K562 (cell line): ENCODE measurements at regions not wholly inside any gene's neighbourhood (a gene's known extent, or its start where the extent isn't known, plus 50 kb on each side); places are given as distances from the start of the nearest gene placed in this dataset.

Experiments
- ATAC-seq: fragments of 200-7000 bp; cut with Tn5 transposase; 3 replicates; pipeline ENCODE4 v1.9.1; 2020; ENCODE audit warnings: moderate library complexity
- BruUV-seq: library from RNA; stranded (reverse); fragments of 400-500 nt; replicated peaks from 2 replicates; lab custom pipeline; 2021; lab: Mats Ljungman, UMichigan
- CTCF ChIA-PET: fragments of 300-600 bp; formaldehyde crosslinking; extraction: SDS; loops from one replicate; lab custom pipeline; 2021; ENCODE audit warnings: low intra/inter-chr PET ratio; lab: Yijun Ruan, JAX
- POLR2A ChIA-PET: fragments of 300-600, 350-650 bp; sonication (Branson Sonifier 250); formaldehyde crosslinking; extraction: SDS; loops from one replicate; lab custom pipeline; 2021; ENCODE audit warnings: antibody characterized with exemption, inconsistent platforms; lab: Yijun Ruan, JAX
- DNase-seq, 4 experiments: peaks; one replicate each; pipeline versions ENCODE4 v3.0.0 to v3.0.0-alpha.2; 2011 to 2018; ENCODE audit warnings: low spot score in 3 of 4, mixed read lengths in 3 of 4; ENCODE audit errors: extremely low read depth in 1 of 4
- FAIRE-seq: peaks from 2 replicates; lab custom pipeline; 2011; peaks lifted over from hg19 to GRCh38; lab: Jason Lieb, UNC
- H2AFZ ChIP-seq: 2 replicates; pipeline ENCODE4 v1.6.0; 2011; ENCODE audit warnings: low read depth, low read length, control low read depth, inconsistent platforms
- H3K27ac ChIP-seq: fragments of 200-600 bp; 3 replicates; pipeline ENCODE4 v1.8.0; 2011; ENCODE audit warnings: low read depth, mild to moderate bottlenecking, control low read depth, inconsistent platforms, low read length, moderate library complexity, mixed read lengths; ENCODE audit errors: extremely low read depth
- H3K27me3 ChIP-seq, 2 experiments: fragments of 300-600 bp in 1 of 2; 2 replicates in 1 of 2; 3 replicates in 1 of 2; pipeline versions ENCODE4 v1.6.0 to v1.8.0; 2011; ENCODE audit warnings: inconsistent platforms in 2 of 2, low read length in 2 of 2, mild to moderate bottlenecking in 1 of 2, mixed read lengths in 1 of 2, moderate library complexity in 1 of 2; ENCODE audit not compliant: control insufficient read depth in 2 of 2, insufficient read depth in 2 of 2
- H3K36me3 ChIP-seq: fragments of 300-600 bp; 3 replicates; pipeline ENCODE4 v1.8.0; 2011; ENCODE audit warnings: mild to moderate bottlenecking, low read length, inconsistent platforms; ENCODE audit not compliant: control insufficient read depth, insufficient read depth
- H3K4me1 ChIP-seq, 2 experiments: fragments of 200-600 bp in 1 of 2; replicated peaks in 1 of 2; 2 replicates in 1 of 2; 3 replicates in 1 of 2; pipeline versions ENCODE4 v1.5.1 to v1.8.0; 2011; ENCODE audit warnings: inconsistent platforms in 2 of 2, low read length in 2 of 2, mild to moderate bottlenecking in 1 of 2, mixed read lengths in 1 of 2, moderate library complexity in 1 of 2; ENCODE audit not compliant: control insufficient read depth in 2 of 2, insufficient read depth in 2 of 2
- H3K4me2 ChIP-seq: 2 replicates; pipeline ENCODE4 v1.6.1; 2011; ENCODE audit warnings: low read length, control low read depth, inconsistent platforms, mixed read lengths; ENCODE audit not compliant: insufficient read depth
- H3K4me3 ChIP-seq: fragments of 200-600 bp; sonication (generic), shearing (Covaris generic); 2 replicates; pipeline ENCODE4 v1.5.1; 2016; ENCODE audit warnings: control low read depth, inconsistent platforms
- H3K79me2 ChIP-seq: fragments of 200-600 bp; 3 replicates; pipeline ENCODE4 v1.8.0; 2011; ENCODE audit warnings: low read length, inconsistent platforms; ENCODE audit not compliant: control insufficient read depth, insufficient read depth
- H3K9ac ChIP-seq, 2 experiments: 2 replicates each; pipeline versions ENCODE4 v1.6.0 to v1.6.1; 2011; ENCODE audit warnings: low read depth in 2 of 2, low read length in 2 of 2, control low read depth in 1 of 2, inconsistent platforms in 1 of 2, mild to moderate bottlenecking in 1 of 2, mixed read lengths in 1 of 2; ENCODE audit not compliant: insufficient read depth in 1 of 2
- H3K9me1 ChIP-seq: one replicate; pipeline ENCODE4 v1.6.0; 2011; ENCODE audit warnings: inconsistent platforms, mild to moderate bottlenecking, low read length, moderate library complexity; ENCODE audit not compliant: control insufficient read depth, insufficient read depth
- H3K9me3 ChIP-seq: replicated peaks from 2 replicates; pipeline ENCODE4 v1.5.1; 2011; ENCODE audit warnings: low read depth, low read length, inconsistent platforms; ENCODE audit not compliant: control insufficient read depth, insufficient read depth
- H4K20me1 ChIP-seq: replicated peaks from 2 replicates; pipeline ENCODE4 v1.6.1; 2011; ENCODE audit warnings: low read length, inconsistent platforms, mixed read lengths; ENCODE audit not compliant: control insufficient read depth, insufficient read depth
- BRCA1 ChIP-seq, 2 experiments: fragments of 450-650 bp in 1 of 2; sonication (generic) in 1 of 2; formaldehyde crosslinking in 1 of 2; IDR thresholded peaks; 2 replicates each; pipeline versions ENCODE4 v1.5.0 to v1.6.1; 2017 to 2020; ENCODE audit warnings: mild to moderate bottlenecking in 1 of 2, missing genetic modification reagents in 1 of 2
- DPF2 ChIP-seq: fragments of 450-650 bp; IDR thresholded peaks from 2 replicates; pipeline ENCODE4 v1.6.1; 2016
- FOXJ2 ChIP-seq: fragments of 200-800 bp; sonication (Bioruptor generic); IDR thresholded peaks from 2 replicates; pipeline ENCODE4 v1.6.1; 2016; ENCODE audit warnings: missing genetic modification characterization, missing compliant biosample characterization
- HLTF ChIP-seq: fragments of 450-650 bp; IDR thresholded peaks from 2 replicates; pipeline ENCODE4 v1.6.1; 2016
- KLF13 ChIP-seq: fragments of 450-650 bp; IDR thresholded peaks from 2 replicates; pipeline ENCODE4 v1.6.1; 2016; ENCODE audit warnings: missing genetic modification characterization, low read depth, mild to moderate bottlenecking, missing compliant biosample characterization, moderate library complexity, borderline replicate concordance
- MAZ ChIP-seq, 2 experiments: fragments of 450-650 bp in 1 of 2; sonication (generic) in 1 of 2; formaldehyde crosslinking; IDR thresholded peaks in 1 of 2; conservative IDR thresholded peaks in 1 of 2; 2 replicates each; pipeline versions ENCODE4 v1.4.0 to v1.5.0; 2020; ENCODE audit warnings: mild to moderate bottlenecking in 1 of 2, missing genetic modification reagents in 1 of 2
- MEF2D ChIP-seq: conservative IDR thresholded peaks from 2 replicates; pipeline ENCODE4 v1.6.1; 2016; ENCODE audit warnings: low read depth, missing genetic modification characterization, missing compliant biosample characterization
- NCOA2 ChIP-seq, 2 experiments: fragments of 450-650 bp; IDR thresholded peaks; 2 replicates each; pipeline ENCODE4 v1.6.1; 2018; ENCODE audit warnings: mild to moderate bottlenecking in 2 of 2, moderate library complexity in 1 of 2; ENCODE audit not compliant: partially characterized antibody in 2 of 2
- SIN3B ChIP-seq: fragments of 450-650 bp; IDR thresholded peaks from 2 replicates; pipeline ENCODE4 v1.6.1; 2017; ENCODE audit warnings: low read depth, mild to moderate bottlenecking, moderate library complexity
- TGIF2 ChIP-seq: sonication (generic); formaldehyde crosslinking; IDR thresholded peaks from 2 replicates; pipeline ENCODE4 v1.8.1; 2022; ENCODE audit warnings: mild to moderate bottlenecking, missing genetic modification reagents, moderate library complexity
- TRIM28 ChIP-seq: fragments of 450-650 bp; IDR thresholded peaks from 2 replicates; pipeline ENCODE4 v1.6.1; 2017
- ZC3H8 ChIP-seq: fragments of 450-650 bp; IDR thresholded peaks from 2 replicates; pipeline ENCODE4 v1.6.1; 2017
- ZNF551 ChIP-seq: fragments of 250-450 bp; sonication (Bioruptor Pico); IDR thresholded peaks from 2 replicates; pipeline ENCODE4 v1.5.0; 2021; ENCODE audit warnings: mild to moderate bottlenecking, moderate library complexity
- ZNF707 ChIP-seq: fragments of 250-450 bp; sonication (Bioruptor Pico); conservative IDR thresholded peaks from 2 replicates; pipeline ENCODE4 v1.8.0; 2022; ENCODE audit warnings: inconsistent platforms, mild to moderate bottlenecking, moderate library complexity
- WGBS: fragments of 100-300 bp; shearing (Covaris generic); methylation state at CpG from one replicate; pipeline ENCODE4 v1.1.6; 2016; ENCODE audit warnings: low coverage, mixed read lengths; ENCODE audit not compliant: insufficient coverage; ENCODE audit errors: missing lambda C conversion rate; 5-methylcytosine and 5-hydroxymethylcytosine counted together
- in situ Hi-C: fragments of 300-500 bp; cut with MboI; formaldehyde crosslinking; loops from 4 replicates; pipeline ENCODE4 v1.15.0; 2018; ENCODE audit warnings: inconsistent platforms, mixed read lengths
- intact Hi-C: fragments of 100-400 bp; cut with micrococcal nuclease; formaldehyde crosslinking; loops from 2 replicates; pipeline ENCODE4 v1.14.2; 2022
- TF ChIP-seq, protein P1 (sequence below): sonication (generic); formaldehyde crosslinking; IDR thresholded peaks from 2 replicates; pipeline ENCODE4 v1.8.1; 2023; ENCODE audit warnings: mild to moderate bottlenecking, missing genetic modification reagents
- TF ChIP-seq, protein P2 (sequence below): fragments of 250-450 bp; sonication (Bioruptor Pico); IDR thresholded peaks from 2 replicates; pipeline ENCODE4 v1.4.0; 2020; ENCODE audit warnings: mild to moderate bottlenecking, moderate library complexity, borderline replicate concordance

DNA sequence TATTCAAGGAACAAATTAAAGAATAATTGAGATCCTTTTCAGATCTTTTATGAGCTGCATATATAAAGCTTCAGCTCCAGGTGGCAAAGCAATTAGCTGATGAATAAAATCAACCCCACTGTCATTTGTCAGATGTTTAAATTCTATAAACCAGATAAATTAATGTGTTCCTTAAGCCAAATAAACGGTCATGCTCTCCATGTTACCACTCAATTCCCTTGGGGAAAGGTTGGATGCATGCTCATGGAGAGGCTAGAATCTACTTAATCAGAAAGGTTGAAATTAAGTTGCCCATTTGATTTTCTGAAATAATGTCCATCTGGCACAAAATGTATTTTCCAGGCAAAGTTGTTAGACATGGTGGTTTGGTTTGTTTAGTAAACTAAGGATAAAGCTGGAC is 282.5 kb upstream of the SPRED2 start:
- peaks cover 2 to 9% of the 10 kb centered on the region in 2 experiments; a peak in 3 of 5 replicates for H3K27me3 ChIP-seq
- no peak overlapping the region for H3K4me2 ChIP-seq
- ChIA-PET POLR2A (interaction anchor here (0.5 to 1.1 kb wide), 2 partner anchors 16 to 258 kb away, joined by 3 read pairs; no protein-coding TSS in a partner anchor), CTCF (no interaction called here)
- no peak for DNase-seq
- ATAC-seq, result no peak
- no peaks in the 10 kb centered on the region for H3K9me1 ChIP-seq
- no peak for FAIRE-seq
- no peaks in the 10 kb centered on the region for H3K4me1 ChIP-seq
- H3K9me3 ChIP-seq, result no peaks in the 10 kb centered on the region
- H2AFZ ChIP-seq, result no peak overlapping the region
- no peak overlapping the region for H3K4me3 ChIP-seq
- H3K9ac ChIP-seq, result no peak overlapping the region
- TF ChIP-seq ZNF551 (CRISPR knock-in tag) (no peak), ZNF707 (CRISPR knock-in tag) (no peak), TRIM28 (no peak), DPF2 (no peak), SIN3B (no peak), MAZ (CRISPR knock-in tag; conservative IDR thresholded peaks at IDR 0.05 in 1 of 2, IDR thresholded peaks at IDR 0.05 in 1 of 2) (no peak), KLF13 (tag) (no peak), MEF2D (tag) (no peak), ZC3H8 (no peak), BRCA1 (IDR thresholded peaks at IDR 0.05) (no peak), BRCA1 (CRISPR knock-in tag; IDR thresholded peaks at IDR 0.05) (no peak), FOXJ2 (no peak), TGIF2 (CRISPR knock-in tag) (no peak), NCOA2 (IDR thresholded peaks at IDR 0.05; ENCODE audit: partially characterized antibody in 2 of 2) (no peak), HLTF (no peak)
- TF ChIP-seq, protein P1, sequence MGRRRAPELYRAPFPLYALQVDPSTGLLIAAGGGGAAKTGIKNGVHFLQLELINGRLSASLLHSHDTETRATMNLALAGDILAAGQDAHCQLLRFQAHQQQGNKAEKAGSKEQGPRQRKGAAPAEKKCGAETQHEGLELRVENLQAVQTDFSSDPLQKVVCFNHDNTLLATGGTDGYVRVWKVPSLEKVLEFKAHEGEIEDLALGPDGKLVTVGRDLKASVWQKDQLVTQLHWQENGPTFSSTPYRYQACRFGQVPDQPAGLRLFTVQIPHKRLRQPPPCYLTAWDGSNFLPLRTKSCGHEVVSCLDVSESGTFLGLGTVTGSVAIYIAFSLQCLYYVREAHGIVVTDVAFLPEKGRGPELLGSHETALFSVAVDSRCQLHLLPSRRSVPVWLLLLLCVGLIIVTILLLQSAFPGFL (CRISPR knock-in tag), result no peak
- TF ChIP-seq, protein P2, sequence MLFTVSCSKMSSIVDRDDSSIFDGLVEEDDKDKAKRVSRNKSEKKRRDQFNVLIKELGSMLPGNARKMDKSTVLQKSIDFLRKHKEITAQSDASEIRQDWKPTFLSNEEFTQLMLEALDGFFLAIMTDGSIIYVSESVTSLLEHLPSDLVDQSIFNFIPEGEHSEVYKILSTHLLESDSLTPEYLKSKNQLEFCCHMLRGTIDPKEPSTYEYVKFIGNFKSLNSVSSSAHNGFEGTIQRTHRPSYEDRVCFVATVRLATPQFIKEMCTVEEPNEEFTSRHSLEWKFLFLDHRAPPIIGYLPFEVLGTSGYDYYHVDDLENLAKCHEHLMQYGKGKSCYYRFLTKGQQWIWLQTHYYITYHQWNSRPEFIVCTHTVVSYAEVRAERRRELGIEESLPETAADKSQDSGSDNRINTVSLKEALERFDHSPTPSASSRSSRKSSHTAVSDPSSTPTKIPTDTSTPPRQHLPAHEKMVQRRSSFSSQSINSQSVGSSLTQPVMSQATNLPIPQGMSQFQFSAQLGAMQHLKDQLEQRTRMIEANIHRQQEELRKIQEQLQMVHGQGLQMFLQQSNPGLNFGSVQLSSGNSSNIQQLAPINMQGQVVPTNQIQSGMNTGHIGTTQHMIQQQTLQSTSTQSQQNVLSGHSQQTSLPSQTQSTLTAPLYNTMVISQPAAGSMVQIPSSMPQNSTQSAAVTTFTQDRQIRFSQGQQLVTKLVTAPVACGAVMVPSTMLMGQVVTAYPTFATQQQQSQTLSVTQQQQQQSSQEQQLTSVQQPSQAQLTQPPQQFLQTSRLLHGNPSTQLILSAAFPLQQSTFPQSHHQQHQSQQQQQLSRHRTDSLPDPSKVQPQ (CRISPR knock-in tag), result no peak
- no peaks in the 10 kb centered on the region for H3K36me3 ChIP-seq
- intact Hi-C loops (no loop called here), in situ Hi-C loops (no loop called here)
- no peaks in the 10 kb centered on the region for H4K20me1 ChIP-seq
- H3K79me2 ChIP-seq, result no peaks in the 10 kb centered on the region
- WGBS, result 0% methylated on average over 1 of the region's 1 CpG
- no peak overlapping the region for H3K27ac ChIP-seq
- BruUV-seq, result no TSS peak
